Peyer's patch (tissue), 4 donors: ENCODE measurements at regions not wholly inside any gene's neighbourhood (a gene's known extent, or its start where the extent isn't known, plus 50 kb on each side); places are given as distances from the start of the nearest gene placed in this dataset.

ENCODE experiments used
- DNase-seq, 3 donors: peaks; one replicate each; pipeline ENCODE4 v3.0.0-alpha.2; 2017 to 2019
- H3K27ac ChIP-seq, 4 donors: fragments of 200-600 bp; sonication (generic); one replicate each; pipeline ENCODE4 v1.5.1; 2016 to 2019
- H3K27me3 ChIP-seq, 2 donors: fragments of 200-600 bp; sonication (generic); one replicate each; pipeline ENCODE4 v1.5.1; 2019
- H3K36me3 ChIP-seq, 3 donors: fragments of 200-600 bp; sonication (generic); one replicate each; pipeline ENCODE4 v1.5.1; 2016 to 2019
- H3K4me1 ChIP-seq, 4 donors: fragments of 200-600 bp; sonication (generic); one replicate each; pipeline ENCODE4 v1.5.1; 2016 to 2019
- H3K4me3 ChIP-seq, 4 donors: fragments of 200-600 bp; sonication (generic); 1 replicate in 3 of 4; 2 replicates in 1 of 4; pipeline ENCODE4 v1.5.1; 2016 to 2019; ENCODE audit warnings: mild to moderate bottlenecking in 1 of 4
- H3K9me3 ChIP-seq, 4 donors: fragments of 200-600 bp; sonication (generic); one replicate each; pipeline ENCODE4 v1.5.1; 2016 to 2019; ENCODE audit warnings: mild to moderate bottlenecking in 1 of 4
- POLR2A ChIP-seq, 2 donors: fragments of 450-650 bp; IDR thresholded peaks; one replicate each; pipeline ENCODE4 v1.5.1; 2017; ENCODE audit warnings: antibody characterized with exemption in 2 of 2, mild to moderate bottlenecking in 2 of 2, moderate library complexity in 2 of 2
- TF ChIP-seq, protein P1 (sequence below), 6 experiments: fragments of 450-650 bp in 4 of 6; fragments of 200-600 bp in 2 of 6; sonication (generic) in 1 of 6; IDR thresholded peaks; one replicate each; pipeline ENCODE4 v1.5.1; 2017 to 2019; ENCODE audit warnings: antibody characterized with exemption in 6 of 6, mild to moderate bottlenecking in 3 of 6, moderate library complexity in 1 of 6

DNA sequence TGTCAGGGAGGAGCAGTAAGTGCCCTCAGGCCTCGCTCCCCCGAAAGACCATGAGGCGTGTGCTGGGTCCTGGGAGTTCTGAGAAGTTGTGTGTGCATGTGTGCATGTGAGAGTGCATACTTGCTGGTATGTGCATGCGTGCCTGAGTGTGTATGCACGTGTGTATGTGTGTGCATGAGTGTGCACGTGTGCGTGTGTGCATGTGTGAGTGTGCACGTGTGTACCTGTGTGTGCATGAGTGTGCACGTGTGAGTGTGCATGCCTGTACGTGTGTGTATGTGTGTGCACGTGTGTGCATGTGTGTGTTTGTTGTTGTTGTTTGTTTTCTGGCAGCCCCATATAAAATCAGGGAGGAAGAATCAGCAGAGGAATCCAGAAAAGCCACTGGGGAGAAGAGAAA is 426.7 kb downstream of the IRX2 start:
- DNase-seq: no peak
- Histone ChIP-seq H3K9me3 (no peaks in the 10 kb centered on the region), H3K27ac (no peak overlapping the region), H3K4me1 (no peaks in the 10 kb centered on the region), H3K27me3 (no peaks in the 10 kb centered on the region), H3K4me3 (no peak overlapping the region), H3K36me3 (no peaks in the 10 kb centered on the region)
- TF ChIP-seq, protein P1, sequence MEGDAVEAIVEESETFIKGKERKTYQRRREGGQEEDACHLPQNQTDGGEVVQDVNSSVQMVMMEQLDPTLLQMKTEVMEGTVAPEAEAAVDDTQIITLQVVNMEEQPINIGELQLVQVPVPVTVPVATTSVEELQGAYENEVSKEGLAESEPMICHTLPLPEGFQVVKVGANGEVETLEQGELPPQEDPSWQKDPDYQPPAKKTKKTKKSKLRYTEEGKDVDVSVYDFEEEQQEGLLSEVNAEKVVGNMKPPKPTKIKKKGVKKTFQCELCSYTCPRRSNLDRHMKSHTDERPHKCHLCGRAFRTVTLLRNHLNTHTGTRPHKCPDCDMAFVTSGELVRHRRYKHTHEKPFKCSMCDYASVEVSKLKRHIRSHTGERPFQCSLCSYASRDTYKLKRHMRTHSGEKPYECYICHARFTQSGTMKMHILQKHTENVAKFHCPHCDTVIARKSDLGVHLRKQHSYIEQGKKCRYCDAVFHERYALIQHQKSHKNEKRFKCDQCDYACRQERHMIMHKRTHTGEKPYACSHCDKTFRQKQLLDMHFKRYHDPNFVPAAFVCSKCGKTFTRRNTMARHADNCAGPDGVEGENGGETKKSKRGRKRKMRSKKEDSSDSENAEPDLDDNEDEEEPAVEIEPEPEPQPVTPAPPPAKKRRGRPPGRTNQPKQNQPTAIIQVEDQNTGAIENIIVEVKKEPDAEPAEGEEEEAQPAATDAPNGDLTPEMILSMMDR (IDR thresholded peaks at IDR 0.05): no peak

DNA sequence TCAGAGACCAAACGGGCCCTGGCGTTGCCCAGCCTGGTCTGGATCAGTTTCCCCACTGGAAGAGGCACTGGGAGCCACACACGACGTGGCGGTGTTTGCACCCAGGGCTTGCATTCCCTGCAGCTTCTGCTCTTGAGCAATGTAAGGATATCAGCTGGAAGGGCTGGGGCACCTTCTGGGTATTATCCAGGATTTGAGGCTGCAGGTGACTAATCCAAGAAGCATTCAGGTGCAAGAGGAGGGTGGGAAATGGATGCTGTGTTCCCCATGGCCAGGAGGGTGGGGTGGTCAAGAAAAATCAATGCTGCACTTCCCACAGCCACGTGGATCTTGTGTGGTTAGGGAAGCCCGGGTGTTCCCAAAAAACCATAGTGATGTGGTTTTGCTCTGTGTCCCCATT is 430.9 kb downstream of the IRX2 start:
- no peaks in the 10 kb centered on the region for H3K36me3 ChIP-seq
- no peaks in the 10 kb centered on the region for H3K9me3 ChIP-seq
- H3K27ac ChIP-seq: no peak overlapping the region
- H3K27me3 ChIP-seq: no peaks in the 10 kb centered on the region
- TF ChIP-seq, protein P1 (IDR thresholded peaks at IDR 0.05): no peak
- TF ChIP-seq POLR2A (IDR thresholded peaks at IDR 0.05): no peak
- no peaks in the 10 kb centered on the region for H3K4me1 ChIP-seq
- H3K4me3 ChIP-seq: no peak overlapping the region
- no peak for DNase-seq

DNA sequence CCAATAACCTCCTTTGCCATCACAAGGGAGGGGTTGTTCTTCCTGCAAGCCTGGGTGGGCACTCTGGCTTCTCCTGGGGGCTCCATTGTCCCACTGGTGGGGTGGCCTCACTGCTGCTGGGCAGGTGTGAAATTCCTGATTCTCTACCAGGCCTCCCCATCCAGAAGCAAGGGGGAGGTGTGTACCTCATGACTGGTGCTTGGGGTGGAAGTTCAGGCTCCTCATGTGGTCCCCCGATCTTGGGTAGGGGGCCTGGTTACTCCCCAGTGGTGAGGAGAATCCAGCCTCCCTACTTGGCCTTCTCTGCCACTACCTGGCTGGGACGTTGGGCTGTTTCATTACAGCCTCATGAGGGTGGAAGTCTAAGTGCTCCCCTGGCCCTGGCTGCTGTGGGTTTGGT is 433.9 kb downstream of the IRX2 start:
- H3K27ac ChIP-seq: no peak overlapping the region

DNA sequence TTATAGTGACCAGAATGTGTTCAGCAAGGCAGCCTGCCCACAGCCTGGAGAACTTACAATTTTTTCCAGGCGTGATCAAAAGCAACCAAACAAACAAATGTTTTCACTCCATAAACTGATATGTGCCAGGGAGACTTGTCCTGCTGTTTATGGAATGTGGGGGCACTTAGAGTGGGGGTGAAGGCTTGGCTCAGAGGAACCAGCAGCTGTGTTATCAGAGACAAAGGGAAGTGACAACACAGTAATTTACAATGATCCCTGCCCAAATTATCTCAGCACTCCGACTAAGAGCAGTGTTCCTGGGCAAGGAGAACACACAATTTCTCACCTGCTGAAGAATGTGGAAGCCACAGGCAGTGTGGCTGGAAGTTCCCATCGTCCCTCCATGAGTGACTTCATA is 429.1 kb upstream of the IRX4 start:
- DNase-seq: no peak
- TF ChIP-seq, protein P1 (IDR thresholded peaks at IDR 0.05): no peak
- no peak for TF ChIP-seq POLR2A (IDR thresholded peaks at IDR 0.05)
- Histone ChIP-seq H3K27me3 (no peaks in the 10 kb centered on the region), H3K9me3 (no peaks in the 10 kb centered on the region), H3K36me3 (no peaks in the 10 kb centered on the region), H3K4me3 (no peak overlapping the region), H3K27ac (no peak overlapping the region), H3K4me1 (no peaks in the 10 kb centered on the region)

More for the DNA sequence above, 433.9 kb downstream of the IRX2 start:
- DNase-seq: no peak
- Histone ChIP-seq H3K4me1 (no peaks in the 10 kb centered on the region), H3K27me3 (no peaks in the 10 kb centered on the region), H3K9me3 (no peaks in the 10 kb centered on the region), H3K36me3 (no peaks in the 10 kb centered on the region), H3K4me3 (no peak overlapping the region)
- TF ChIP-seq, protein P1 (IDR thresholded peaks at IDR 0.05): no peak
- TF ChIP-seq POLR2A (IDR thresholded peaks at IDR 0.05): no peak

DNA sequence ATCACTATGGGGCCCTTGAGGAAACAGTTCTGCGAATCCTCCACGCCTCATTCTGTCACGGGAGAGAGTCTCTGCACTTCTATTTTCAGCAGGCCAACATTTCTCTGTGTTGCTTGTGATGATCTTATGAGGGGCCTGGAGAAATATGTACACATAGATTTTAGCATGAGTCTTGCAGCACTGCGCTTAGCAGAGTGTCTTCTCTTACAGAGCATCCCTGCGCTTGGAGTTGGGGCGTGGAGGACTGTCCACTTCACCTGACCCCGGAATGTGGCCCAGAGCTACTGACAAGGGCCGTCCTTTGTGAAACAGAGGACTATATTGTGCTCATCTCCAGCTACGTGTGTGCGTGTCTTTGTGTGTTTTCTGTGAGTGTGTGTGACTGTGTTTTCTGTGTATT is 428.2 kb upstream of the IRX4 start:
- DNase-seq: no peak
- TF ChIP-seq POLR2A (IDR thresholded peaks at IDR 0.05): no peak
- TF ChIP-seq, protein P1 (IDR thresholded peaks at IDR 0.05): no peak
- H3K4me1 ChIP-seq: no peaks in the 10 kb centered on the region
- H3K27ac ChIP-seq: no peak overlapping the region
- H3K36me3 ChIP-seq: no peaks in the 10 kb centered on the region
- H3K9me3 ChIP-seq: no peaks in the 10 kb centered on the region
- H3K27me3 ChIP-seq: no peaks in the 10 kb centered on the region
- no peak overlapping the region for H3K4me3 ChIP-seq

DNA sequence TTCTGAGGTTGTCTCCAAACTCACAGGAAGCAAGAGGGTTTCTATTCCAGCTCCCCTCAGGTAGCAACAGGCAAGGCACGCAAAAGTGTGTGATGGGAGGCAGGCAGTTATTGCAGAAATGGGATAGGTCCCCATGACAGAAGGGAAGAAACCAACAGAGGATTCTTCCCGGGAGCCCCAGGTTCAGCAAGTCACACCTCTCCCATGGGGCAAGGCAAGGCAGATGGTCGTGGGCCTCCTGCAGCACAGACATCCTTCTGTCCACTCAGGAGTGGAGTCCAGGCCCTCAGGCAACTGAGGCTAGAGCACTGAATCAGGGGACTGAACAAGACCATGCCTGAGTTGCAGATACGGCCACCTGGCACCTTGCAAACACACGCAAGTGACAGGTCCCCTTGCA is 424.9 kb upstream of the IRX4 start:
- Histone ChIP-seq H3K27ac (no peak overlapping the region), H3K4me3 (no peak overlapping the region), H3K27me3 (no peaks in the 10 kb centered on the region), H3K9me3 (no peaks in the 10 kb centered on the region), H3K36me3 (no peaks in the 10 kb centered on the region), H3K4me1 (no peaks in the 10 kb centered on the region)
- TF ChIP-seq, protein P1 (IDR thresholded peaks at IDR 0.05): no peak
- no peak for TF ChIP-seq POLR2A (IDR thresholded peaks at IDR 0.05)
- no peak for DNase-seq
